ENCODE measurements at regions not wholly inside any gene's neighbourhood (a gene's known extent, or its start where the extent isn't known, plus 50 kb on each side); places are given as distances from the start of the nearest gene placed in this dataset.

- H3K27me3 ChIP-seq = no peaks in the 10 kb centered on the region
- no peak overlapping the region for H3K4me3 ChIP-seq
- intact Hi-C loops (cut with DNase I) = no loop called here
- DNase-seq (ENCODE audit: extremely low spot score in 2 of 2) = no peak
- TF ChIP-seq POLR2A (IDR thresholded peaks at IDR 0.05) (no peak), POLR2AphosphoS5 (IDR thresholded peaks at IDR 0.05; ENCODE audit: insufficient read depth in 1 of 2, low read depth in 1 of 2) (no peak)
- TF ChIP-seq, protein P1, sequence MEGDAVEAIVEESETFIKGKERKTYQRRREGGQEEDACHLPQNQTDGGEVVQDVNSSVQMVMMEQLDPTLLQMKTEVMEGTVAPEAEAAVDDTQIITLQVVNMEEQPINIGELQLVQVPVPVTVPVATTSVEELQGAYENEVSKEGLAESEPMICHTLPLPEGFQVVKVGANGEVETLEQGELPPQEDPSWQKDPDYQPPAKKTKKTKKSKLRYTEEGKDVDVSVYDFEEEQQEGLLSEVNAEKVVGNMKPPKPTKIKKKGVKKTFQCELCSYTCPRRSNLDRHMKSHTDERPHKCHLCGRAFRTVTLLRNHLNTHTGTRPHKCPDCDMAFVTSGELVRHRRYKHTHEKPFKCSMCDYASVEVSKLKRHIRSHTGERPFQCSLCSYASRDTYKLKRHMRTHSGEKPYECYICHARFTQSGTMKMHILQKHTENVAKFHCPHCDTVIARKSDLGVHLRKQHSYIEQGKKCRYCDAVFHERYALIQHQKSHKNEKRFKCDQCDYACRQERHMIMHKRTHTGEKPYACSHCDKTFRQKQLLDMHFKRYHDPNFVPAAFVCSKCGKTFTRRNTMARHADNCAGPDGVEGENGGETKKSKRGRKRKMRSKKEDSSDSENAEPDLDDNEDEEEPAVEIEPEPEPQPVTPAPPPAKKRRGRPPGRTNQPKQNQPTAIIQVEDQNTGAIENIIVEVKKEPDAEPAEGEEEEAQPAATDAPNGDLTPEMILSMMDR (IDR thresholded peaks at IDR 0.05) = no peak
- H3K4me1 ChIP-seq = no peaks in the 10 kb centered on the region
- H3K36me3 ChIP-seq = no peaks in the 10 kb centered on the region
- H3K9me3 ChIP-seq = no peaks in the 10 kb centered on the region
- no peak overlapping the region for H3K27ac ChIP-seq
Measured at GRCh38 chr9:11374926-11375325, 762.1 kb upstream of the PTPRD start.

- DNase-seq (ENCODE audit: extremely low spot score in 2 of 2) = no peak
- intact Hi-C loops (cut with DNase I) = no loop called here
- no peaks in the 10 kb centered on the region for H3K4me1 ChIP-seq
- H3K4me3 ChIP-seq = no peak overlapping the region
- no peaks in the 10 kb centered on the region for H3K27me3 ChIP-seq
- no peak overlapping the region for H3K27ac ChIP-seq
- no peaks in the 10 kb centered on the region for H3K36me3 ChIP-seq
- TF ChIP-seq POLR2A (IDR thresholded peaks at IDR 0.05) (no peak), POLR2AphosphoS5 (IDR thresholded peaks at IDR 0.05; ENCODE audit: insufficient read depth in 1 of 2, low read depth in 1 of 2) (no peak)
- TF ChIP-seq, protein P1 (IDR thresholded peaks at IDR 0.05) = no peak
- H3K9me3 ChIP-seq = no peaks in the 10 kb centered on the region
Measured at GRCh38 chr9:11402621-11403020, 789.8 kb upstream of the PTPRD start.

GRCh38 chr9:11414241-11414640 is 801.4 kb upstream of the PTPRD start:
- H3K4me3 ChIP-seq = no peak overlapping the region
- no peaks in the 10 kb centered on the region for H3K4me1 ChIP-seq
- no peak overlapping the region for H3K27ac ChIP-seq
- H3K36me3 ChIP-seq = no peaks in the 10 kb centered on the region
- intact Hi-C loops (cut with DNase I) = no loop called here
- no peaks in the 10 kb centered on the region for H3K9me3 ChIP-seq
- TF ChIP-seq, protein P1 (IDR thresholded peaks at IDR 0.05) = no peak
- TF ChIP-seq POLR2A (IDR thresholded peaks at IDR 0.05) = no peak
- TF ChIP-seq POLR2AphosphoS5 (IDR thresholded peaks at IDR 0.05; ENCODE audit: insufficient read depth in 1 of 2, low read depth in 1 of 2) = no peak
- no peaks in the 10 kb centered on the region for H3K27me3 ChIP-seq
- DNase-seq (ENCODE audit: extremely low spot score in 2 of 2) = no peak

GRCh38 chr9:11417782-11418181 is 805.0 kb upstream of the PTPRD start:
- no peak for DNase-seq (ENCODE audit: extremely low spot score in 2 of 2)
- Histone ChIP-seq H3K27ac (no peak overlapping the region), H3K36me3 (no peaks in the 10 kb centered on the region), H3K27me3 (no peaks in the 10 kb centered on the region), H3K9me3 (no peaks in the 10 kb centered on the region), H3K4me3 (no peak overlapping the region), H3K4me1 (no peaks in the 10 kb centered on the region)
- intact Hi-C loops (cut with DNase I) = no loop called here
- TF ChIP-seq POLR2AphosphoS5 (IDR thresholded peaks at IDR 0.05; ENCODE audit: insufficient read depth in 1 of 2, low read depth in 1 of 2) = no peak
- no peak for TF ChIP-seq POLR2A (IDR thresholded peaks at IDR 0.05)
- TF ChIP-seq, protein P1 (IDR thresholded peaks at IDR 0.05) = no peak

DNA sequence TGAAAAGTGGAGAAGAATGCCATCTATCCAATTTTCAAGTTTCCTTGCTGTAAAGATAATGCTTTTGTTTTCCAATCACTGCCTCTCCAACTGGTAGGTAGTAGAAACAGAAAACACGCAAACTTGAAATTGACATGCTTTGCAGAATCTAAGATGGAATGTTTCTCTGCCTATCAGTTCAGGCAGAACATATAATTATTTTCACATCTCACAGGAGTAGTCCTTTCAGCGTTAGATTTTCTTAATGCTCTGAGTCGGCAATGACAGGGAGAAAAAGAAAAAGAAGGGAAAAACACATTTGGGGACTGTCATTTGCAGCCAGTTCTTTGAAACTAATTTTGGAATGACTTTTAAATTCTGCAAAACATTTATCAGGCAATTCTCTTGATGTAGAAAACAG is 818.7 kb upstream of the PTPRD start:
- H3K36me3 ChIP-seq = no peaks in the 10 kb centered on the region
- no peak for TF ChIP-seq POLR2A (IDR thresholded peaks at IDR 0.05)
- TF ChIP-seq, protein P1 (IDR thresholded peaks at IDR 0.05) = no peak
- TF ChIP-seq POLR2AphosphoS5 (IDR thresholded peaks at IDR 0.05; ENCODE audit: insufficient read depth in 1 of 2, low read depth in 1 of 2) = no peak
- H3K9me3 ChIP-seq = no peaks in the 10 kb centered on the region
- no peaks in the 10 kb centered on the region for H3K4me1 ChIP-seq
- intact Hi-C loops (cut with DNase I) = no loop called here
- H3K4me3 ChIP-seq = no peak overlapping the region
- no peak for DNase-seq (ENCODE audit: extremely low spot score in 2 of 2)
- no peak overlapping the region for H3K27ac ChIP-seq
- H3K27me3 ChIP-seq = no peaks in the 10 kb centered on the region

All from vagina (tissue), 2 donors.